ENCODE measurements at regions not wholly inside any gene's neighbourhood (a gene's known extent, or its start where the extent isn't known, plus 50 kb on each side); places are given as distances from the start of the nearest gene placed in this dataset.

DNA sequence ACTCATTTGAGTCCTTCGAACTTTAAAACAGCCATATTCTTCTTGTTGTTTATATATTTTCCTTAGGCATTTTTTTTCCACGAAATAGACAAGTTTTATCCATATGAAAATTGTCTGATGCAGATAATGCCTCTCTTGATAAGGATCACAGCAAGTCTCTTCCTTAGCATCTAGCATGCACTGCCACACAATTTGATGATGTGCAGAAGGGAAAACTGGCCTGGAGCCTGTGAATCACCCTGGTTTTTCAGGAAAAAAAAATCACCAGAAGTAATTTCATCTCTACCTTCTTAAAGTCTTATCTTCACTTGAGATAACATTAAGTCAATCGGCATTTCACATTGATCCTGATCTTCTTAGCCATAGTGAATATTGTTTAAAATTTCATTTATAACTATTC, 199.8 kb downstream of the TENT5A start:
- no peaks in the 10 kb centered on the region for H3K27me3 ChIP-seq (ENCODE audit: control insufficient read depth in 3 of 3, insufficient read depth in 3 of 3, low read length in 2 of 3)
- DNase-seq (peak in 1 of 3 donors; percentile 25), ATAC-seq (ENCODE audit: insufficient read depth, low FRiP score) (no peak)
- H3K9me3 ChIP-seq (ENCODE audit: control insufficient read depth in 4 of 4, insufficient read depth in 3 of 4, low read length in 3 of 4), result no peaks in the 10 kb centered on the region
- no peak overlapping the region for H3K9ac ChIP-seq (ENCODE audit: insufficient read depth in 1 of 2, low read length in 2 of 2)
- WGBS, 2 donors, result 77 to 83% methylated on average over 3 of the region's 3 CpGs
- no peak overlapping the region for H3K27ac ChIP-seq (ENCODE audit: low read depth in 1 of 2, low read length in 1 of 2)
- H3K4me3 ChIP-seq, result no peak overlapping the region
- peaks cover 0 to 28% (median 0%) of the 10 kb centered on the region in 5 donors for H3K4me1 ChIP-seq (ENCODE audit: control insufficient read depth in 5 of 5, insufficient read depth in 5 of 5, low read length in 5 of 5)
- TF ChIP-seq, protein P1, sequence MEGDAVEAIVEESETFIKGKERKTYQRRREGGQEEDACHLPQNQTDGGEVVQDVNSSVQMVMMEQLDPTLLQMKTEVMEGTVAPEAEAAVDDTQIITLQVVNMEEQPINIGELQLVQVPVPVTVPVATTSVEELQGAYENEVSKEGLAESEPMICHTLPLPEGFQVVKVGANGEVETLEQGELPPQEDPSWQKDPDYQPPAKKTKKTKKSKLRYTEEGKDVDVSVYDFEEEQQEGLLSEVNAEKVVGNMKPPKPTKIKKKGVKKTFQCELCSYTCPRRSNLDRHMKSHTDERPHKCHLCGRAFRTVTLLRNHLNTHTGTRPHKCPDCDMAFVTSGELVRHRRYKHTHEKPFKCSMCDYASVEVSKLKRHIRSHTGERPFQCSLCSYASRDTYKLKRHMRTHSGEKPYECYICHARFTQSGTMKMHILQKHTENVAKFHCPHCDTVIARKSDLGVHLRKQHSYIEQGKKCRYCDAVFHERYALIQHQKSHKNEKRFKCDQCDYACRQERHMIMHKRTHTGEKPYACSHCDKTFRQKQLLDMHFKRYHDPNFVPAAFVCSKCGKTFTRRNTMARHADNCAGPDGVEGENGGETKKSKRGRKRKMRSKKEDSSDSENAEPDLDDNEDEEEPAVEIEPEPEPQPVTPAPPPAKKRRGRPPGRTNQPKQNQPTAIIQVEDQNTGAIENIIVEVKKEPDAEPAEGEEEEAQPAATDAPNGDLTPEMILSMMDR (IDR thresholded peaks at IDR 0.05; ENCODE audit: control extremely low read depth, extremely low read depth), result no peak
- H3K36me3 ChIP-seq (ENCODE audit: control insufficient read depth in 4 of 4, insufficient read depth in 4 of 4, low read length in 4 of 4), result no peaks in the 10 kb centered on the region

DNA sequence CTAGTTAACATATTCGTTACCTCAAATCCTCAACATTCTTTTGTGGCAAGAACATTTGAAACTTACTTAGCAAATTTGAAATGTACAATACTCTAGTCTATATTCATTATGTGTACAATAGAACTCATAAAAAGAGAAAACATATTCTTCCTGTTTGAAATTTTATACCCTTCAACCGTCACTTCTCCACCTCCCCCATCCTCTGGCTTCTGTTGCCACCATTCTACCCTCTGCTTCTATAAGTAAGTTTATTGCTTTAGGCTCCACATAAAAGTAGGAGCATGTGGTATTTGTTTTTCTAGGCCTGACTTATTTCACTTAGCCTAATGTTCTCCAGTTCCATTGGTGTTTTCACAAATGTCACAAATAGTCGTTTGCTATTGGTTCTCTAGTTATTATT, 205.3 kb downstream of the TENT5A start:
- H3K4me3 ChIP-seq, result no peak overlapping the region
- WGBS, 2 donors, result 85 to 87% methylated on average over 3 of the region's 3 CpGs

DNA sequence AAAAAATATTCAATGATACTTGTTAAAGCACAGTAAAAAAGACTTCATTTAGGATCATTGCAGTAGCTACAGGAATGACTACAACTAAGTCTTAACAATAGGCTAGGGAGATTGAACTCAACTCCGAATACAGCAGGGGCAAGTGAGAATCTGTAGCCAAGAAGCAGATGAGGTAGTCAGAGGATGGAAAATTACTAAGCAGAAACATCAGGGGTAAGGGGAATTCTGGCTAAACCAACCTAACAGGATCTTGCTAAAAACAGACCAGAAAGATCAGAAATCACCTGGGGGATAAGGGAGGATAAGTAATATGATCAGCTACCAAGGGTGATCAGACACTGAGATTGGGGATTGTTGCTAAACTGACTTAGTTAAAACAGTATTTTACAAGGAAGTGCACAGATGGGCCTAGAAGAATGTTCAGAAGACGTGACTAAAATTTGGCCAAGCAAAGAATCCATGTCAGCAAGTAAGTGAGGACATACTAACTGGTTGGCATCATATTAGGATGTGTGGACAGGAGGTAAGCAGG, 217.5 kb downstream of the TENT5A start:
- no peak for ATAC-seq (ENCODE audit: insufficient read depth, low FRiP score)
- H3K9me3 ChIP-seq (ENCODE audit: control insufficient read depth in 4 of 4, insufficient read depth in 3 of 4, low read length in 3 of 4), result peaks cover 0 to 2% (median 0%) of the 10 kb centered on the region in 4 donors
- TF ChIP-seq, protein P1 (IDR thresholded peaks at IDR 0.05; ENCODE audit: control extremely low read depth, extremely low read depth), result no peak
- H3K9ac ChIP-seq (ENCODE audit: insufficient read depth in 1 of 2, low read length in 2 of 2), result no peak overlapping the region
- DNase-seq, result no peak
- no peaks in the 10 kb centered on the region for H3K36me3 ChIP-seq (ENCODE audit: control insufficient read depth in 4 of 4, insufficient read depth in 4 of 4, low read length in 4 of 4)
- H3K4me3 ChIP-seq, result no peak overlapping the region
- no peaks in the 10 kb centered on the region for H3K27me3 ChIP-seq (ENCODE audit: control insufficient read depth in 3 of 3, insufficient read depth in 3 of 3, low read length in 2 of 3)
- H3K27ac ChIP-seq (ENCODE audit: low read depth in 1 of 2, low read length in 1 of 2), result no peak overlapping the region
- 81 to 88% methylated on average over 2 of the region's 2 CpGs for WGBS, 2 donors
- no peaks in the 10 kb centered on the region for H3K4me1 ChIP-seq (ENCODE audit: control insufficient read depth in 5 of 5, insufficient read depth in 5 of 5, low read length in 5 of 5)

More for the DNA sequence above, 205.3 kb downstream of the TENT5A start:
- TF ChIP-seq, protein P1 (IDR thresholded peaks at IDR 0.05; ENCODE audit: control extremely low read depth, extremely low read depth), result no peak
- no peak overlapping the region for H3K9ac ChIP-seq (ENCODE audit: insufficient read depth in 1 of 2, low read length in 2 of 2)
- DNase-seq (no peak), ATAC-seq (ENCODE audit: insufficient read depth, low FRiP score) (no peak)
- no peaks in the 10 kb centered on the region for H3K36me3 ChIP-seq (ENCODE audit: control insufficient read depth in 4 of 4, insufficient read depth in 4 of 4, low read length in 4 of 4)
- no peaks in the 10 kb centered on the region for H3K9me3 ChIP-seq (ENCODE audit: control insufficient read depth in 4 of 4, insufficient read depth in 3 of 4, low read length in 3 of 4)
- H3K4me1 ChIP-seq (ENCODE audit: control insufficient read depth in 5 of 5, insufficient read depth in 5 of 5, low read length in 5 of 5), result peaks cover 0 to 8% (median 0%) of the 10 kb centered on the region in 5 donors
- no peak overlapping the region for H3K27ac ChIP-seq (ENCODE audit: low read depth in 1 of 2, low read length in 1 of 2)
- no peaks in the 10 kb centered on the region for H3K27me3 ChIP-seq (ENCODE audit: control insufficient read depth in 3 of 3, insufficient read depth in 3 of 3, low read length in 2 of 3)

All from lung (tissue), 11 donors.